ENCODE measurements at regions not wholly inside any gene's neighbourhood (a gene's known extent, or its start where the extent isn't known, plus 50 kb on each side); places are given as distances from the start of the nearest gene placed in this dataset.
"Not testable (repeated sequence)": the region's sequence is repeated elsewhere in the genome, so short reads cannot be mapped to it uniquely, and the experiment has no call there.

- no peak for DNase-seq (ENCODE audit: low spot score)
Observed at GRCh38 chr13:111005808-111006505, 91.1 kb upstream of the ANKRD10 start.

- no peak for DNase-seq (ENCODE audit: low spot score)
Observed at GRCh38 chr13:111005364-111005763, 90.5 kb upstream of the ANKRD10 start.

- DNase-seq (ENCODE audit: low spot score), result no peak
Observed at GRCh38 chr13:111004444-111004843, 89.6 kb upstream of the ANKRD10 start.

GRCh38 chr13:111001636-111002035, 86.8 kb upstream of the ANKRD10 start:
- no peak for DNase-seq (ENCODE audit: low spot score)

- DNase-seq (ENCODE audit: low spot score), result no peak
Observed at GRCh38 chr13:110993788-110994187, 78.9 kb upstream of the ANKRD10 start.

DNA sequence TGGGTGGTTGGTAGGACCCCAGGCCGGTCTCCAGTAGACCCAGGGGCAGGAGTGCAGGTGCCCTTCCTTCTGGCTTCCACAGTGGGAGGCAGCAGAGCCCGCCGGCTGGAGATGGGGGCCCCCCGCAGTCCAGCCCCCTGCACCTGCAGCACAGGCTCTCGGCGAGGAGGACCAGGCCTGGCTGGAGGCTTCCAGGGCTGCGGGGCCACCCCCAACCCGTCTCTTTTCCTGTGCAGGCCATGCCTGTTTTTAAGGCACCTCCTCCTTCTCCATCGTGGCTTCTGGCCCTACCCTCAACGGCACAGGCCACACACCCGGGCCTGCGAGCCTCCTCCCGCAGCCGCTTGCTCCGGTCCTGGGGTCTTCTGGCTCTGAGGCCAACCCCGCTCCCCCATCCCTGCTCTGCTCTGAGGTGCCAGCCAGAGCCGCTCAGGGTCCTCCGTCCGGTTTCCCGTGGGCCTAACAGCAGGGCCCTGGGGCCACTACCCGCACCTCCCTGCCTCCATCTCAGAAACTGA, 77.2 kb upstream of the ANKRD10 start:
- DNase-seq (ENCODE audit: low spot score), result no peak

- DNase-seq (ENCODE audit: low spot score), result no peak
Observed at GRCh38 chr13:110989331-110989730, 74.5 kb upstream of the ANKRD10 start.

GRCh38 chr13:110985541-110985940, 70.7 kb upstream of the ANKRD10 start:
- DNase-seq (ENCODE audit: low spot score), result no peak

DNA sequence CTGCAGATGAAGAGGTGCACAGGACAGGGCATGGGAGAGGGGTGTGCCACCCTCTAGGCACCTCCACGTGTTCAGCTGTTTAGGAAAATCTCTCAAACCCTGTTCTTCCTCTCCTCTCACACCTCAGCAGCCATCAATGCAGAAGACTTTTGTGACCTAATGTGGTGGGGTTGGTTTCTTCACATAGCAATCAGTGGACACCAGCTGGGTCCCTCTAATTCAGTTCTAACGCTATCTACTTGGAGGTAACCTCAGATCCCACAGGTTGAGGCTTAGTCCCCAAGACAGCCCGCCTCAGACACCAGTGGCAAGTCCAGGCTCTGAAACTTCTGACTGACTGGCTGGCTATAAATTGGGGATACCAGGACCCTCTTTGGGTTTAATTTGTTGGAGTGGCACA, 69.9 kb upstream of the ANKRD10 start:
- DNase-seq (ENCODE audit: low spot score), result no peak

DNA sequence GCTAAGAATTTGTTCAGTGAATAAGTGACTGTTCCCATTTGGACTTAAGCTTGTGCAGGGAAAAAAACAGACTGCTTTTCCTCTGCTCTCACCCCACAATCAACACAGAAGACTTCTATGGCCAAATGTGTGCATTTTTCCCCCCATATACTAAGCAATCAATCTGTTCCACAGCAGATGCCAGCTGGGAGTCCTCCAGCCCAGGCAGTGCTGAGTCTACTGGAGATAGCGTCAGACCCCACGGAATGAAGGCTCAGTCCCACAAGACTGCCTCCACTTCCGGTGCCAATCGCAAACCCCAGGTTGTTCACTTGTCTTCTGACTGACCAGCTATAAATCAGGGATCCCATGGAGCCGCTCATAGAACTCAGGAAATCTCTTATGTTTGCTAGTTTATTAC, 69.5 kb upstream of the ANKRD10 start:
- DNase-seq (ENCODE audit: low spot score), result no peak

DNA sequence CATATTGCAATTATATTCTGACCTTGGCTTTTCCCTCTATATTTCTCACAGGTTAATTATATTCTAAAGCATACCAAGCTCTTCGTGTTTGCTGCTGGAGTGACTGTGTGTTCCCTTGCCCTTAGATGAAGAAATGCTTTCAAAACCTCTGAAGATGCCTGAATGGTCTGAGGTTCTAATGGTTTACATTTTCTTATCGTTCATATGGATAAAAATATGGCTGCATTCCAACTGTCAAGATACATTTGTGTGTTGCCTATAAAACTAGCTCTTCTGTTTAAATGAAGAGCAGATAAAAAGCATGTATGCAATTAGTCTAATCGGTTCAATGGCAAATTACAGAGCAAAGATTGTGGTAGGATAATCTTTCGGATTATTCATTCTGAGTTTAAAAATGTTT, 68.4 kb upstream of the ANKRD10 start:
- no peak for DNase-seq (ENCODE audit: low spot score)

DNA sequence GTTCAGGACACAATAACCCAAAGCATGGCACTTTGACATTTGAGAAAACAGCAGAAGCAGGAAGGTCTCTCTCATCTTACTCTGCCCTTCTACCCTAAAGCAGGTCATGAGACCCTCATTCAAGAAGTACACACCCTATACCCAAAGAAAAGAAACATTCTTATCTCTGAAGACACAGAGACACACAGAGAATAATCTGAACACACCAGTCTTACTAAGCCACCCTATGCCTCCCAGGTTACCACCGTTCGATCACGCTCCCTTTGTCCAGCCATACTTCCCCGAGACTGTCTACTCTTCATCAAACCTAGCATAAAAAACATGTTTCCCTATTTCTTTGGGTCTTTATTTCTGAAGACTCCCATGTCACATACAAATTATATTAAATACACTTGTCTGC, 66.5 kb upstream of the ANKRD10 start:
- no peak for DNase-seq (ENCODE audit: low spot score)

GRCh38 chr13:110980921-110981320, 66.1 kb upstream of the ANKRD10 start:
- no peak for DNase-seq (ENCODE audit: low spot score)

DNA sequence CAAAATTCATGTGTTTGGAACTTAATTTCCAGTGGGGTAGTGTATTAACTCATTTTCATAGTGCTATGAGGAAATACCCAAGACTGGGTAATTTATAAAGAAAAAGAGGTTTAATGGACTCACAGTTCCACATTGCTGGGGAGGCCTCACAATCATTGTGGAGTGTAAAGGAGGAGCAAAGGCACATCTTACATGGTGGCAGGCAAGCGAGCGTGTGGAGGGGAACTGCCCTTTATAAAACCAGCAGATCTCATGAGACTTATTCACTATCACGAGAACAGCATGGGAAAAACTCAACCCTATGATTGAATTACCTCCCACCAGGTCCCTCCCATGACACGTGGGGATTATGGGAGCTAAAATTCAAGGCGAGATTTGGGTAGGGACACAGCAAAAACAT, 64.3 kb upstream of the ANKRD10 start:
- DNase-seq (ENCODE audit: low spot score), result not testable (repeated sequence)

DNA sequence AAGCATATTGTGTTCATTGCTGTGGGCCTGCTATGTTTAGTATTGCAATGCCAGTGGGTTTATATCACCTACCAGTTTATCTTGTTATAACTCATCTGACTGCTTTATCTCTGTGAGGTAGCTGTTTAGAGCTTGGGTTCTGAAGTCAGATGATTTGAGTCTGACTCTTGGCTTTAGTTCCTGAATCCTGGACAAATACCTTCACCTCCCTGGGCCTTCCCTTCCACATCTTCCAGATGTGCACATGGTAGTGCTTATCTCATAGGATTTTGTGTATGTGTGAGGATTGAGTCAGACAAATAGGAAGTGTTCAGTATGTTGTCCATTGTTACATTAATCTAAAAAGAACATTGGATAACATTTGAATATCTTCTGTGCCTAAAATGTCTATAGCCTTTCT, 63.5 kb upstream of the ANKRD10 start:
- DNase-seq (ENCODE audit: low spot score), result no peak

GRCh38 chr13:110976785-110977184, 61.9 kb upstream of the ANKRD10 start:
- no peak for DNase-seq (ENCODE audit: low spot score)

DNA sequence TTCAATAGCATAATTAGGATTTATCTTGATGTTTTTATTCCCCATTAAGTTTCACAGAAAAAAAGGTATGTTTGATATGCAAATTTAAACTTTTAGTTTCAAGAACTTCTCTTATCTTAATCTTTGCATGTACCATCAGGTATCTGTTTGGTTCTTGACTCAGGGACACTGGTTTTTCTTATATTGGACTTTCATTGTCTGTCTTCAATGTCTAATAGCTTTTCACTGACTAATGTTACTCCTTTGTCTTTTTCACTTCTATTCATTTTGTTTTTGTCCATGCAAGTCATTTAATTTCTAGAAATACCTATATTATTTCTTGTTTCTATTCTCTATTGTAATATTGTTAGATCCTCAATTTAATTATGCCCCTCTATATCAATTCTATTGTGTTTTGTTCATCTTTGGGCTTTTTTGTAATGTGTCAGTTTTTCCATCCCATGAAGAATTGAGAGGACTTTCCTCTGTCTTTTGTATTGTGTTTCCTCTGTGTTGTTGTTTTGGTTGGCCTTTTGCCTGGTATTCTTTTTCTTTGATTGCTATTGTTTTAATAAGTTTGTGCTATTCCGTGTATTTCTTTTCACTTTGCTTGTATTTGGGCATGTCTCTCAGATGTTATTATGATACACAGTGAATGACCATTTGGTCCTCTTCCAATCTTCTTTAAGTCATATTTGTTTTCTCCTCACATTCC, 58.3 kb upstream of the ANKRD10 start:
- DNase-seq (ENCODE audit: low spot score), result no peak

GRCh38 chr13:110971486-110971885, 56.6 kb upstream of the ANKRD10 start:
- DNase-seq (ENCODE audit: low spot score), result no peak

DNA sequence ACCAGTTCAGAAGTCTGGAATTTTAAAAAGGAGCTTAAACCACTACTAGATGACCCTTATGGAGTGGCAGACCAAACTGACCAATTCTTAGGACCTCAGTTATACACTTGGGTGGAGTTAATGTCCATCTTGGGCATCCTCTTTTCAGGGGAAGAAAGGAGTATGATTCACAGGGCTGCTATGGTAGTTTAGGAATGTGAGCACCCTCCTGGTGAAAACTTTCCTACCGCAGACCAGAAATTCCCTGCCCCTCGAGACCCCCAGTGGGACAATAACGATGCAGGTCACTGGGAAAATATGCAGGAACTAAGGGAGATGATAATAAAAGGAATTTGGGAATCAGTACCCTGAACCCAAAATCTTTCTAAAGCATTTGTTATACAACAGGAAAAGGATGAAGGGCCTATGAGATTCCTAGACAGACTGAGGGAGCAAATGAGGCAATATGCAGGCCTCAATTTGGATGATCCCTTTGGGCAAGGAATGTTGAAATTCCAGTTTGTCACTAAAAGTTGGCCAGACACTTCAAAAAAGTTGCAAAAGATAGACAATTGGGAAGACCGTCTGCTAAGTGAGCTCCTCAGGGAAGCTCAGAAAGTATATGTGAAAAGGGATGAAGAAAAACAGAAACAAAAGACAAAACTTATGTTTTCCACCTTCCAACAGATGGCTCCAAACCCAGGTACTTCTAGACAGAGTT, 52.4 kb upstream of the ANKRD10 start:
- not testable (repeated sequence) for DNase-seq (ENCODE audit: low spot score)

DNA sequence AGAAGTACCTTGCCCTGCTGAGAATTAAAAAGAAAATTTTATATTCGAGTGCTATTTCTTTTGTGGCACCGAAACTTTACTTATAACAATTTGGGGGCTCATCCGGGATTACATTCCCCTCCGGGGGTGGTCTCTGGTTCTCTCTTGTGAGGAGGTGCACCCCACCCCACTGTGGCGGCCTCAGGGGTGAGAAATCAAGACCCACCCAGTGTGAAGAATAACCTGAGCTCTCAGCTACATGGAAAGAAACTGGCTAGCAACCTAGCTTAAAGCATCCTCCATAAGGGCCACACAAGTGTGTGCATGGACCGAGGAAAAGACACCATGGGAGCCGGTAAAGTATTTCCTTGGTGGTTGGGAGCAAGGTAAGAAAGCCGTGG, 50.9 kb upstream of the ANKRD10 start:
- no peak for DNase-seq (ENCODE audit: low spot score)

DNA sequence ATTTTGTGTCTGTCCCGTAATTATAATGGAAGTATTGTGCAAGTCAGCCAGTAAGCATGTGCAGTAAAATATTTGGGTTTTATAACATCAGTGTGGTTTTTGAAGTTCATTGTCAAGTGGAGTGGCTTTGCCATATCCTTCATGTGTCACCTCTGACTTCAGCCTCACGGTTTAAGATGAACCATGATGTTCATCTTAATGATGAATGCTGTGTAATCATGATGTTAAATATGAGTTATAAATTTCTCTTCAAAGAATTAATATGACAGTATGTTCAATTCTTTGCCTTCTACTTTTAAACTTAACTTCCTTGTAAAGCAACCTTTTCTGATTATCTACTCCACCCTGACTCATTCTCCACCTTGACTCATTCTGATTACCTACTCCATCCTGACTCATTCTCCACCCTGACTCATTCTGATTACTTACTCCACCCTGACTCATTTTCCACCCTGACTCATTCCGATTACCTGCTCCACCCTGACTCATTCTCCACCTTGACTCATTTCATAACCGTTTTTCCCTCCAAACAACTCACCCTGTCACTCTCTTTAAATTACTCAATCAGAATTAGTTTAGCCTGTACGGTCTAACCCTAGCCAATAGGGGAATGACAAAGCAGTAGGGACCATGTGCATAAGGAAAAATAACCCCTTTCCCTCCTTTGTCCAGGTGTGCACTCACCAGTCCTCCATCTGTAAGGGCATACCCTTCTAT, 50.3 kb upstream of the ANKRD10 start:
- DNase-seq (ENCODE audit: low spot score), result no peak

Measured in SK-N-DZ (cell line).